SK-N-SH treated with all-trans-retinoic acid at 6 μM for 48 hours (cell line): ENCODE measurements at regions not wholly inside any gene's neighbourhood (a gene's known extent, or its start where the extent isn't known, plus 50 kb on each side); places are given as distances from the start of the nearest gene placed in this dataset.

Source experiments
- ARNTL ChIP-seq: fragments of 450-650 bp; formaldehyde crosslinking; IDR thresholded peaks from 2 replicates; pipeline ENCODE4 v1.5.0; 2020; ENCODE audit warnings: low read depth, mild to moderate bottlenecking, moderate library complexity, borderline replicate concordance
- CSDC2 ChIP-seq: fragments of 250-450 bp; sonication (Bioruptor Pico); IDR thresholded peaks from 2 replicates; pipeline ENCODE4 v1.5.0; 2020; ENCODE audit warnings: mild to moderate bottlenecking, moderate library complexity
- ISL1 ChIP-seq: fragments of 250-450 bp; sonication (Bioruptor Pico); IDR thresholded peaks from 2 replicates; pipeline ENCODE4 v2.1.2; 2022; ENCODE audit warnings: mild to moderate bottlenecking, moderate library complexity
- OSR1 ChIP-seq: fragments of 250-450 bp; sonication (Bioruptor Pico); IDR thresholded peaks from 2 replicates; pipeline ENCODE4 v1.8.0; 2022; ENCODE audit warnings: moderate library complexity, mild to moderate bottlenecking, inconsistent platforms
- RARB ChIP-seq: fragments of 250-450 bp; sonication (Bioruptor Pico); IDR thresholded peaks from 2 replicates; pipeline ENCODE4 v1.8.0; 2021; ENCODE audit warnings: mild to moderate bottlenecking, moderate library complexity
- TCF4 ChIP-seq: fragments of 250-450 bp; sonication (Bioruptor Pico); IDR thresholded peaks from 2 replicates; pipeline ENCODE4 v1.8.0; 2021; ENCODE audit warnings: mild to moderate bottlenecking, moderate library complexity, borderline replicate concordance
- TOX ChIP-seq: fragments of 250-450 bp; sonication (Bioruptor Pico); IDR thresholded peaks from 2 replicates; pipeline ENCODE4 v1.8.0; 2021; ENCODE audit warnings: mild to moderate bottlenecking, moderate library complexity, borderline replicate concordance
- ZFP3 ChIP-seq: fragments of 250-450 bp; sonication (Bioruptor Pico); IDR thresholded peaks from 2 replicates; pipeline ENCODE4 v1.5.0; 2020; ENCODE audit warnings: mild to moderate bottlenecking, moderate library complexity
- ZFP30 ChIP-seq: fragments of 450-650 bp; formaldehyde crosslinking; IDR thresholded peaks from 2 replicates; pipeline ENCODE4 v1.5.0; 2022; ENCODE audit warnings: mild to moderate bottlenecking, moderate library complexity
- TF ChIP-seq, protein P1 (sequence below): fragments of 250-450 bp; sonication (Bioruptor Pico); IDR thresholded peaks from 2 replicates; pipeline ENCODE4 v1.5.1; 2020; ENCODE audit warnings: low read depth, mild to moderate bottlenecking, moderate library complexity
- TF ChIP-seq, protein P2 (sequence below): fragments of 250-450 bp; sonication (Bioruptor Pico); IDR thresholded peaks from 2 replicates; pipeline ENCODE4 v1.8.0; 2020; ENCODE audit warnings: mild to moderate bottlenecking, moderate library complexity, borderline replicate concordance

DNA sequence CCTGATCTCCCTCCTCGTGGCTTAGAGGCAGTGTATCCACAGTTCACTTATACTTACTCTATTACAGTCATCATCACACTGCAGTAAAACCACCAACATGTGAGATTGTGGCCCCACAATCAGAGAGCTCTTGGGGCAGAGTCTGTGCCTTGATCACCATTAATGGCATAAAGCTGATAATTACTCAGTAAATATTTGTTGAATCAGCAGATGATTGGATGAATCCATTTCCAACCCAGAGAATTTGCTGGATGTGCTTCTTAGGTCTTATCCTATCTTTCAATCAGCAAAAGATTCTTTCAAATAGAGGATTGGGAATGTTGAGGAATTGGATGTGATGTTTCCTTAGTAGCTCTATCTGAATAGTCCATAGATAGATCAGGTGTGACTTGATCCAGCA lies 88.8 kb upstream of the PITX1 start:
- TF ChIP-seq RARB (CRISPR knock-in tag) (no peak), ZFP30 (CRISPR knock-in tag) (no peak), ARNTL (CRISPR knock-in tag) (no peak), TCF4 (no peak), CSDC2 (no peak), ZFP3 (CRISPR knock-in tag) (no peak), ISL1 (CRISPR knock-in tag) (no peak), OSR1 (no peak), TOX (CRISPR knock-in tag) (no peak)
- TF ChIP-seq, protein P1, sequence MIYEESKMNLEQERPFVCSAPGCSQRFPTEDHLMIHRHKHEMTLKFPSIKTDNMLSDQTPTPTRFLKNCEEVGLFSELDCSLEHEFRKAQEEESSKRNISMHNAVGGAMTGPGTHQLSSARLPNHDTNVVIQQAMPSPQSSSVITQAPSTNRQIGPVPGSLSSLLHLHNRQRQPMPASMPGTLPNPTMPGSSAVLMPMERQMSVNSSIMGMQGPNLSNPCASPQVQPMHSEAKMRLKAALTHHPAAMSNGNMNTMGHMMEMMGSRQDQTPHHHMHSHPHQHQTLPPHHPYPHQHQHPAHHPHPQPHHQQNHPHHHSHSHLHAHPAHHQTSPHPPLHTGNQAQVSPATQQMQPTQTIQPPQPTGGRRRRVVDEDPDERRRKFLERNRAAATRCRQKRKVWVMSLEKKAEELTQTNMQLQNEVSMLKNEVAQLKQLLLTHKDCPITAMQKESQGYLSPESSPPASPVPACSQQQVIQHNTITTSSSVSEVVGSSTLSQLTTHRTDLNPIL, result no peak
- TF ChIP-seq, protein P2, sequence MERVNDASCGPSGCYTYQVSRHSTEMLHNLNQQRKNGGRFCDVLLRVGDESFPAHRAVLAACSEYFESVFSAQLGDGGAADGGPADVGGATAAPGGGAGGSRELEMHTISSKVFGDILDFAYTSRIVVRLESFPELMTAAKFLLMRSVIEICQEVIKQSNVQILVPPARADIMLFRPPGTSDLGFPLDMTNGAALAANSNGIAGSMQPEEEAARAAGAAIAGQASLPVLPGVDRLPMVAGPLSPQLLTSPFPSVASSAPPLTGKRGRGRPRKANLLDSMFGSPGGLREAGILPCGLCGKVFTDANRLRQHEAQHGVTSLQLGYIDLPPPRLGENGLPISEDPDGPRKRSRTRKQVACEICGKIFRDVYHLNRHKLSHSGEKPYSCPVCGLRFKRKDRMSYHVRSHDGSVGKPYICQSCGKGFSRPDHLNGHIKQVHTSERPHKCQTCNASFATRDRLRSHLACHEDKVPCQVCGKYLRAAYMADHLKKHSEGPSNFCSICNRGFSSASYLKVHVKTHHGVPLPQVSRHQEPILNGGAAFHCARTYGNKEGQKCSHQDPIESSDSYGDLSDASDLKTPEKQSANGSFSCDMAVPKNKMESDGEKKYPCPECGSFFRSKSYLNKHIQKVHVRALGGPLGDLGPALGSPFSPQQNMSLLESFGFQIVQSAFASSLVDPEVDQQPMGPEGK (CRISPR knock-in tag), result no peak
